Body of pancreas (tissue), 4 donors: ENCODE measurements at regions not wholly inside any gene's neighbourhood (a gene's known extent, or its start where the extent isn't known, plus 50 kb on each side); places are given as distances from the start of the nearest gene placed in this dataset.

Experiments
- ATAC-seq: fragments of 150-250 bp; one replicate; pipeline ENCODE4 v1.9.1; 2016
- DNase-seq, 4 donors: peaks; one replicate each; pipeline ENCODE4 v3.0.0-alpha.2; 2019
- H3K27ac ChIP-seq, 4 donors: fragments of 200-600 bp; sonication (generic); 1 replicate in 3 of 4; 2 replicates in 1 of 4; pipeline versions ENCODE4 v1.5.1 to v1.6.1; 2016 to 2019; ENCODE audit warnings: mild to moderate bottlenecking in 1 of 4, mixed read lengths in 1 of 4, moderate library complexity in 1 of 4
- H3K27me3 ChIP-seq, 2 donors: fragments of 200-600 bp; sonication (generic); one replicate each; pipeline ENCODE4 v1.6.0; 2016; ENCODE audit warnings: mild to moderate bottlenecking in 1 of 2
- H3K36me3 ChIP-seq, 2 donors: fragments of 200-600 bp; sonication (generic); replicated peaks in 1 of 2; 2 replicates each; pipeline ENCODE4 v1.5.1; 2016; ENCODE audit warnings: low read depth in 2 of 2; ENCODE audit not compliant: insufficient read depth in 1 of 2
- H3K4me1 ChIP-seq: fragments of 200-600 bp; sonication (generic); one replicate; pipeline ENCODE4 v1.6.0; 2016
- H3K4me3 ChIP-seq, 2 donors: fragments of 200-600 bp; sonication (generic); 1 replicate in 1 of 2; 2 replicates in 1 of 2; pipeline ENCODE4 v1.5.1; 2016 to 2019
- H3K9me3 ChIP-seq, 3 donors: fragments of 200-600 bp; sonication (generic); 1 replicate in 2 of 3; 2 replicates in 1 of 3; pipeline ENCODE4 v1.5.1; 2016
- CTCF ChIP-seq, 7 experiments: fragments of 450-650 bp in 4 of 7; fragments of 200-600 bp in 3 of 7; sonication (generic) in 3 of 7; IDR thresholded peaks; one replicate each; pipeline ENCODE4 v1.5.1; 2016 to 2019; ENCODE audit warnings: antibody characterized with exemption in 7 of 7
- POLR2A ChIP-seq, 3 donors: fragments of 450-650 bp; IDR thresholded peaks; one replicate each; pipeline ENCODE4 v1.6.1; 2016; ENCODE audit warnings: antibody characterized with exemption in 3 of 3, mild to moderate bottlenecking in 2 of 3
- WGBS, 2 donors: methylation state at CpG; one replicate each; pipeline ENCODE4 v1.1.5; 2017; 5-methylcytosine and 5-hydroxymethylcytosine counted together
- intact Hi-C: fragments of 100-400 bp; cut with DNase I; formaldehyde crosslinking; loops from one replicate; pipeline ENCODE4 v1.15.1; 2023

DNA sequence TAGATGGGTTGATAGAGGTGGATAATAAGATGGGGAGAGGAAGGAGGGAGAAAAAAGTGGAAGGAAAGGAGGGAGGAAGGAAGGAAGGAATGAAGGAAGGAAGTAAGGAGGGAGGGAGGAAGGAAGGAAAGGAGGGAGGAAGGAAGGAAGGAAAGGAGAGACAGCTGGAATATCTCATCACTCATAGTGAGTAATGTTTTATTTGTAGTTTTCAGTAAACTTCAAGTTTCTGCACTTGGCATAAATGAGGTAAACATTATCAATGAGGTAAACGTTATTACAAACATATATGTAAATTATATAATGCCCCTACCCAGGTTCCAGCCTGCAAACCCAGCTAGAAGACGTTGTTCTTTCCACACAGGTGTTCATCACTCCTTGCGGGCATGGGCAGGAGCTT lies 89.8 kb upstream of the XYLT1 start:
- intact Hi-C loops = no loop called here
- 35 to 49% methylated on average over 3 of the region's 3 CpGs for WGBS, 2 donors
- H3K27ac ChIP-seq = no peak overlapping the region
- no peaks in the 10 kb centered on the region for H3K27me3 ChIP-seq
- no peaks in the 10 kb centered on the region for H3K9me3 ChIP-seq
- H3K4me3 ChIP-seq = no peak overlapping the region
- H3K4me1 ChIP-seq = no peaks in the 10 kb centered on the region
- H3K36me3 ChIP-seq = no peaks in the 10 kb centered on the region
- no peak for DNase-seq
- ATAC-seq = no peak
- TF ChIP-seq CTCF (IDR thresholded peaks at IDR 0.05) (no peak), POLR2A (IDR thresholded peaks at IDR 0.05) (no peak)

DNA sequence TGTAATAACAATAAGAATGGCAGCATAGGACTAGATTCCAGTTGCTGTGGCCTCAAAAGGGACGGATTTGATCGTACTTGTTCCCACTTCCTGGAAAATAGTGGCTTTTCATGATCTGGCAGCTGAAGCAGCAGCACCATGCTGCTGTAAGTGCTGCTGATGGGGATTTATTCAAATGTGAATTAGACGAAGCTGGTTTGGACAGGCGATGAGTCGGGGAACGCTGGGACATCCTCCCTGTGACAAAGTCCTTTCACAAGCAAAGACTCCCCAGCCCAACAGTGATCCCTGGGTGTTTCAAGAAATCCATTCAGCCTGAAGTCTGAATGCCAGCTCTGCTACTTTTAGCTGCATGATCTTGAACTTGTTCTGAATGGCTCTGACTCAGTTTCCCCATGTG lies 88.6 kb upstream of the XYLT1 start:
- Histone ChIP-seq H3K9me3 (no peaks in the 10 kb centered on the region), H3K4me3 (no peak overlapping the region), H3K36me3 (no peaks in the 10 kb centered on the region), H3K4me1 (no peaks in the 10 kb centered on the region), H3K27me3 (no peaks in the 10 kb centered on the region), H3K27ac (no peak overlapping the region)
- ATAC-seq = no peak
- DNase-seq = no peak
- 53 to 55% methylated on average over 6 of the region's 6 CpGs for WGBS, 2 donors
- intact Hi-C loops = no loop called here
- no peak for TF ChIP-seq POLR2A (IDR thresholded peaks at IDR 0.05)
- TF ChIP-seq CTCF (IDR thresholded peaks at IDR 0.05) = no peak

DNA sequence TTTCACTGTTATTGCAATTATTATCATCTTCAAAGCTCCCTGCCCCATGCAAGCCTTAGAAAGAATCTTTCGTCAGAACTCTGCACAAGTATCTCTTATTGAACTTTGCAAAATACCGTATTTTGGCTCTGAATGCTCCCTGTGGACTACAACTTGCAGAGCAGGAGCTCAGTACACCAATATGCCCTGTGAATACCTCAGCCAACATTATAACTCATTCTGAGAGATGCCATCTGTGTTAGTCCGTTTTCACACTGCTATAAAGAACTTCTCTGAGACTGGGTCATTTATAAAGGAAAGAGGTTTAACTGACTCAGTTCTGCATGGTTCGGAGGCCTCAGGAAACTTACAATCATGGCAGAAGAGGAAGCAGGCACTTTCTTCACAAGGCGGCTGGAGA lies 87.2 kb upstream of the XYLT1 start:
- H3K27me3 ChIP-seq = no peaks in the 10 kb centered on the region
- H3K4me1 ChIP-seq = no peaks in the 10 kb centered on the region
- H3K9me3 ChIP-seq = no peaks in the 10 kb centered on the region
- no peak for ATAC-seq
- H3K27ac ChIP-seq = no peak overlapping the region
- no peaks in the 10 kb centered on the region for H3K36me3 ChIP-seq
- TF ChIP-seq CTCF (IDR thresholded peaks at IDR 0.05) (no peak), POLR2A (IDR thresholded peaks at IDR 0.05) (no peak)
- 41 to 54% methylated on average over 5 of the region's 5 CpGs for WGBS, 2 donors
- DNase-seq = no peak
- no peak overlapping the region for H3K4me3 ChIP-seq
- intact Hi-C loops = no loop called here

DNA sequence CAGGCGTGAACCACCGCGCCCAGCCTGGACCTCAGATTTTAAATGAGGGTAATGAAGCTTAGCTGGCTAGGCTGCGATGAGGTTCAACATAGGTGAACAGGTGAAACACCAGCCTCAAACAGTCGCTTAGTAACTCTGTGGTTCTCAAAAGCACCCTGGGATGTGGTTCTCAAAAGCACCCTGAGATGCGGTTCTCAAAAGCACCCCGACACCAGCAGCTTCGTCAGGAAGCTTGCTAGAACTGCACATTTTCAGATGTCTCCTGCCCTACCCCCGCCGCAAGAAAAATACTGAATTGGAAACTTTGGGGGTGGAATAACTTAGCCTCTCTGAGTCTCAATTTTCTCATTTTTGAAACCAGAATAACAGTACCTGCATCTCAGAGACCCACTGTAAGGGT lies 86.7 kb upstream of the XYLT1 start:
- no peak for ATAC-seq
- Histone ChIP-seq H3K36me3 (no peaks in the 10 kb centered on the region), H3K27ac (no peak overlapping the region), H3K9me3 (no peaks in the 10 kb centered on the region), H3K4me3 (no peak overlapping the region), H3K4me1 (no peaks in the 10 kb centered on the region), H3K27me3 (no peaks in the 10 kb centered on the region)
- TF ChIP-seq CTCF (IDR thresholded peaks at IDR 0.05) (no peak), POLR2A (IDR thresholded peaks at IDR 0.05) (no peak)
- intact Hi-C loops = no loop called here
- 75 to 78% methylated on average over 9 to 10 of the region's 10 CpGs for whole genome bisulfite sequencing, 2 donors
- no peak for DNase-seq

- no peaks in the 10 kb centered on the region for H3K27me3 ChIP-seq
- DNase-seq (no peak), ATAC-seq (no peak)
- intact Hi-C loops = no loop called here
- no peaks in the 10 kb centered on the region for H3K9me3 ChIP-seq
- no peak overlapping the region for H3K4me3 ChIP-seq
- 17 to 29% methylated on average over 5 to 7 of the region's 7 CpGs for WGBS, 2 donors
- no peaks in the 10 kb centered on the region for H3K4me1 ChIP-seq
- TF ChIP-seq POLR2A (IDR thresholded peaks at IDR 0.05) (no peak), CTCF (IDR thresholded peaks at IDR 0.05) (peak in 6 of 7 experiments; percentile 25 to 44 (median 36))
- H3K36me3 ChIP-seq = no peaks in the 10 kb centered on the region
- H3K27ac ChIP-seq = no peak overlapping the region
Measured at GRCh38 chr16:17556276-17557052, 85.7 kb upstream of the XYLT1 start.
